GM04503 (cell line): ENCODE measurements at regions not wholly inside any gene's neighbourhood (a gene's known extent, or its start where the extent isn't known, plus 50 kb on each side); places are given as distances from the start of the nearest gene placed in this dataset.

Source experiments
- DNase-seq: peaks from one replicate; pipeline ENCODE4 v3.0.0-alpha.2; 2012; ENCODE audit warnings: low read depth

DNA sequence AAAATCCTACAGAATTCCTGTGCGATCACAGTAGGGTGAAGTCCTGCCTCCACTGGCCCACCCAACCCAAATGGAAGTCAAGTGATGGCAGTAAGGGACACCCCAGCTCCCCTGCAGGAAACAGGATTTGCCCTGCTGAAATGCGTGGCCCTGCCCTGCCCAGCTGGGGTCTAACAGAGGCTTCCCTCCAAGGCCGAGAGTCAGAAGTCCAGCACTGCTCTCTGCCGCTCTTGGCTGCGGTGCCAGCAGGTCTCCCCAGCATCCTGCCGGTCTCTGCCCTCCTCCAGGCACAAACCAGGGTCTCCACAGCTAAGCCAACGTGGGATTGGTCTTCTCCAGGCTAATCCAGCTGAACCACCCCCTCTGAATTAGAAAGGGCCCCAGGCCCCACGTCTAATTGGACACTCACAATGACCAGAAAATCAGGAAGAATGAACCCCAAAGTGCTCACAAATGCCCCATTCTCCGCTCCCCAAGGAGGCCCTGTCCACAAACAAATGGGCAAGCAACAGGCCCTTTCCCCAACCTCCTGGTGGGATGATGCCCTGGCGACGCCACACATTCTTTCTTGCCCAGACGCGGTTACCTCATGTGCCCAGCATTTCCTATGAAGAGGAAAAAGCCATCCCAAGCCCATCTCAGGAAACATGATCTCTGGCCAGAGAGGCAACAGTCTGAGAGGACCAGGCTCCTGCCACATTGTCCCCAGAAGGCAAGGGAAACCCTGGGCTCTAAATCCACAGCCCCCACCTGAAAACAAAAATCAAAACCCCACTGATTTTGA is 117.2 kb downstream of the BANF2 start:
- no peak for DNase-seq

- no peak for DNase-seq
Observed at GRCh38 chr20:17811628-17811965, 111.8 kb downstream of the BANF2 start.

DNA sequence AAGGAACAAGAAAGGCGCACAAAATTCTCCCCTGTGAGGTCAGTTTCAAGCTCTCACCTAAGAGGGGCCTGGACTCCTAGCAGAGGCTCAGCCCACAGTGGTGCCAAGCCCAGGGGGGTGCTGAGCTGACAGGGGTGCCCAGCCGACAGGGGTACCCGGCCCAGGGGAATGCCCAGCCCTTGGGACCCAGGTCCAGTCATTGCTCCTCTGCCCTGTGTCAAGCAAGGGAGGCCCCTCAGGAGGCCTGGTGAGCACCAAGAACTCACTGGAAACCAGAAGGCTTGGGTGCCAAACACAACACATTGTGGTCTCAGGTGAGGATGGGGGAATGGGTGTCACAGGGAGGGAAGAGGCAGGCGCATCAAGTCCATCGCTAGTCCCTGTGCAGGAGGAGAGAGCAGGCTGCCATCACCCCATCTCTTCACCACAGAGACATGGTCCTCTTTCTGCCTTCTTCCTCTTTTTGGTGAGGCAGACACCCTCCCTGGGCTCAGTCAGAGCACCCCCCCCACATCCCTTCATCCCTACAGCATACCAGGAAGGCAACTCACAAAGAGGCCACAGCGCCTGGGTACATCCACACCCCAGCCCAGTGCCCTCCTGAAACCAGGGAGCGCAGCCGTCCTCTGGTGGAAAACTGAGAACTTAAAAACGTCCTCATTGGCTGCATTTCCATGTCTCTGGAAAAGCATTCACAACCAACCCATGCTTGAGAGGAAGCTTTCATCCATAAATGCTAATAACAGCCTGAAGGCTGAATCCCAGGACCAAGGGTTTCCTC is 111.3 kb downstream of the BANF2 start:
- no peak for DNase-seq

DNA sequence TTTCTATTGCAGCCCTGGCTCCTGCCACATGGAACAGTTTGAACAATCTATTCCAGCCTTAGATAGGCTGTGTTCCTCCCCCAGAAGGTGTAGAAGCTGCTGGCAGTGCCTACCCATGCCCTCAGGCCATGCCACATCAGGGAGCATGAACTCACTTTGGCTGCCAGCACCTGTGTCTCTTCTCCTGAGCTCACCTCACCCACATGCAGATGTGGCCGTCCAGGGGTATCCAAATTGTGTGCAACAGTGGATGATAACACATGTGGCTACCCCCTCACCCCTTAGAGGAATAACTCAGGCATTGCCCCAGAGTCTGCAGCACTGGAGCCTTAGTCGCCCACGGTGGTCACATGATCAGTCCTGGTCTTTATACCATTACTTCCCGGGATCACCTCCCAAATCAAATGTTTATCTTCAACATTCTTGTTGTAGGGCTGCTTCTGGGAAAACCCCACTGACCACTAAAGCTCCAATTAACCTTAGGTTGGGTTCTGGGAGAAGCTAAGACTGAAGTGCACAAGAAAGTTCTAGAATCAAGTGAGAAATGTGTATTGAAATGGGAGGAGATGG is 110.4 kb downstream of the BANF2 start:
- no peak for DNase-seq

- DNase-seq = no peak
Observed at GRCh38 chr20:17809362-17810061, 109.7 kb downstream of the BANF2 start.

DNA sequence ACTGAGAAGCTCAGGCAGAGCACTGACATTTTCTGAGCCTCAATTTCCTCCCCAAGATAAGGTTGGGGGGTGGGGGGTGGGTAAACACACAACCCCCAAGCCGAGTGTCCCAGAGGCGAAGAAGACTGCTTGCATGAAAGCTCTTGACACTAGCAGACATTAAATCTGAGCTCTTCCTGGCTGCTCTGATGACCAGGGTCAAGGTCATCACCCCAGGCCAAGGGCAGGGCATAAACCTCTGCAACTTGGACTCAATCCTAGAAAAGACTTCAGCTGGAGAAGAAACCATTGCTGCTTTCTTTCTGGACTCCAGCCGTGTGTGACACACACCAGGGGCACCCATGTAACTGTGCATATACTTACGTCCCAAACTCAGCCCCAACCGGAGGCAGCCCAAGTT is 109.0 kb downstream of the BANF2 start:
- no peak for DNase-seq

- peak; percentile 21 for DNase-seq
Observed at GRCh38 chr20:17808357-17808756, 108.6 kb downstream of the BANF2 start.

GRCh38 chr20:17807651-17808050 is 107.9 kb downstream of the BANF2 start:
- no peak for DNase-seq

GRCh38 chr20:17806739-17807441 is 107.1 kb downstream of the BANF2 start:
- peak; percentile 47 for DNase-seq

GRCh38 chr20:17806107-17806506 is 106.3 kb downstream of the BANF2 start:
- no peak for DNase-seq

DNA sequence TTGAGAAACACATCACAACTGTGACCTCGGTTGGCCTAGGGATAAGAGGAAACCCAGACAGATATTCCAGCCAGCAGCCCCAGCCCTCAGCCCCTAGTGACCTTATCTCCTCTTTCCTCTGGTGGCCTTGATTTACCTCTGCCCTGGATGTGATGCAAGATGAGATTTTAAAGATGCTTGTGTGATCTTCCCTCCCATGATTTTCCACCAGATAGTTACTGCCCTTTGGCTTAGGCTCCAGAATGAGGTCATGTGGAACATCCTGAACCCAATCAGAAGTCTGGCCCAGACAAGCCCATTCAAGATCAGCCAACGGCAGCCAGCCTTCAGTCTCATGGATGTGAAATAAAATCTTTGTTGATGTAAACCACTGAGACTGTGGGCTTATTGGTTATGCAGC is 104.0 kb downstream of the BANF2 start:
- no peak for DNase-seq

- DNase-seq = no peak
Observed at GRCh38 chr20:17799575-17800227, 99.9 kb downstream of the BANF2 start.

DNA sequence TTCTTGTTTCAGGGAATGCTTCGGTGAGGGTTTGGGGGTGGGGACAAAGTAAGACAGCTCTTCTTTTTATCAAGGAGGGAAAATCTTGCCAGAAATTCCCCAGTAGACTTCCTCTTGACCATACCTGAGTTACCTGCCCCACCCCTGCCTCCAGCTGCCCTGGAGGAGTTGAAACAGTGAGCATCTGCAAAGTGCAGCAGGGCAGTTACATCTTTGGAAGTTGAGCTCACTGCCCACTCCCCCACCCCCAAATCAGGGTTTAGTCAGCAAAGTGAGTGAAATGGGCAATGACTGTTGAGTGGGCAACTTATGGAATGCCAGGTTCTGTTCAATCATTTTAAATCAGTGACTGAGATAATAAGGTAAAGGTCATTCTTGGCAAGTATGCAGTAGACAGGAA is 98.8 kb downstream of the BANF2 start:
- DNase-seq = no peak

- no peak for DNase-seq
Observed at GRCh38 chr20:17797579-17797978, 97.8 kb downstream of the BANF2 start.

GRCh38 chr20:17797161-17797560 is 97.4 kb downstream of the BANF2 start:
- DNase-seq = no peak

- DNase-seq = peak; percentile 42
Observed at GRCh38 chr20:17796091-17796563, 96.4 kb downstream of the BANF2 start.

GRCh38 chr20:17795501-17796071 is 95.8 kb downstream of the BANF2 start:
- DNase-seq = no peak

GRCh38 chr20:17795003-17795402 is 95.2 kb downstream of the BANF2 start:
- no peak for DNase-seq

DNA sequence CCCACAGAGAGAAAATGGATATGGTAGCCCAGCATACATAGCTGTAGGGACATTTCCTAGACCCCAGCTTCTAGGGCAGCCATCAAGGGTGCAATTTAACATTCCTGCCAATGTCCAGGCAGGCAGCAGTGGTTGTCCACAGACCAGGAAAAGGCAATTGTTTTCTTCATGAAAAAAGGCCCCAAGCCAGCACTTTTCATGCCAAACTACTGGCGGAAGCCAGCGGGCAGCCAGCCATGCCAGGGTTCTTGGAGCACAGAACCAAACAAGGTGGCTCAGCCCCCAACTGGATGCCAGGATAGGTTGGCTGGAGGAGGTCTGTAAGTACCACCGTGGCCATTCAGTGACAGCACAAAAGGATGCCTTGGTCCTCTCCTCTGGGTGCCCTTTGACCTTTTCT is 94.6 kb downstream of the BANF2 start:
- no peak for DNase-seq

DNA sequence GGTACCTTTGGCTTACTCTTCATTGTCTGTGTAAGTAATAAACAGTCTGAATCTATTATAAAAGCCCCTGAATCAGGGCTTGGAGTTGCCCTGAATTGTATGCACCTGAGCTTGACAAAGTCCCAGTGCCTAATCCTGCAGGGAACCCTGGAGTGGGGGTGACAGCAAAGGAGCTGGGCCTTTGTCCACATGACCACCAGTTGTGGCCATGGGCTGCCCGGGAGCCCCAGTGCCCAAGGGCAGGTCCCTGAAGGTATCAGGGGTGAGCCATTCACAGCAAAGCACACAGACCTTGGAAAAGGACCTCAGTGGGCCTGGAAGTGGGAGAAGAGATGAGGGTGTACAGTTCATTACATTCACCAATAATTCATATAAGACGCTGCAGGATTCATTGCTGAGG is 94.2 kb downstream of the BANF2 start:
- no peak for DNase-seq

DNA sequence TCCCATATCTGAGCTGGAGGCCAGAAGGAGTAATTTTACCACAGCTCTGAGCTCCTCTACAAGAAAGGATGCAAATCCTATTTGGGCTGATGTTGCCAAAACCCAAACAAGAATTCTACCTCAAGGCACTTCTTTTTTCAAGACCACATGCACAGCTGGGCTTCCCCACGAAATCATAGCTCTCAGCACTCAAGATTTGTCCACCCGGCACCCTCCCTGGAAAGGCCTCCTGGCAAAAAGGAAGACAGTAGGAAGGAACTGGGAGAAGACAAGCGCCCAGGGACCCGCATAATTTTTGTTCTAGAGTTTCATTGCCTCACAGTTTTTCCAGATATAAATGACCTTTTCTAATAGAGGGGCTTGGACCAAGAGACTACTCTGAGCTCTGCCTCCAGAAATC is 90.5 kb downstream of the BANF2 start:
- no peak for DNase-seq
